HEK293T (cell line): ENCODE measurements at regions not wholly inside any gene's neighbourhood (a gene's known extent, or its start where the extent isn't known, plus 50 kb on each side); places are given as distances from the start of the nearest gene placed in this dataset.
"Not testable (repeated sequence)": the region's sequence is repeated elsewhere in the genome, so short reads cannot be mapped to it uniquely, and the experiment has no call there.

Source experiments
- BHLHE40 ChIP-seq: fragments of 450-650 bp; IDR thresholded peaks from 2 replicates; pipeline ENCODE4 v1.6.1; 2016; ENCODE audit warnings: mild to moderate bottlenecking, moderate library complexity, borderline replicate concordance
- CTBP1 ChIP-seq: fragments of 450-650 bp; IDR thresholded peaks from 2 replicates; pipeline ENCODE4 v1.6.1; 2016; ENCODE audit warnings: borderline replicate concordance
- ELF4 ChIP-seq: fragments of 450-650 bp; IDR thresholded peaks from 2 replicates; pipeline ENCODE4 v1.6.1; 2017; ENCODE audit warnings: antibody characterized with exemption
- FOXA1 ChIP-seq: fragments of 450-650 bp; IDR thresholded peaks from 2 replicates; pipeline ENCODE4 v1.6.1; 2016; ENCODE audit warnings: mild to moderate bottlenecking
- FOXK2 ChIP-seq: fragments of 450-650 bp; IDR thresholded peaks from 2 replicates; pipeline ENCODE4 v1.6.1; 2016; ENCODE audit warnings: mild to moderate bottlenecking
- LEF1 ChIP-seq: fragments of 450-650 bp; IDR thresholded peaks from 2 replicates; pipeline ENCODE4 v1.6.1; 2017; ENCODE audit warnings: mild to moderate bottlenecking, borderline replicate concordance
- SP1 ChIP-seq: fragments of 450-650 bp; IDR thresholded peaks from 2 replicates; pipeline ENCODE4 v1.6.1; 2017
- SUZ12 ChIP-seq: fragments of 450-650 bp; IDR thresholded peaks from 2 replicates; pipeline ENCODE4 v1.6.1; 2016; ENCODE audit warnings: mild to moderate bottlenecking
- TARDBP ChIP-seq: fragments of 450-650 bp; IDR thresholded peaks from 2 replicates; pipeline ENCODE4 v1.6.1; 2016
- TF ChIP-seq, protein P1 (sequence below): fragments of 450-650 bp; IDR thresholded peaks from 2 replicates; pipeline ENCODE4 v1.6.1; 2016

DNA sequence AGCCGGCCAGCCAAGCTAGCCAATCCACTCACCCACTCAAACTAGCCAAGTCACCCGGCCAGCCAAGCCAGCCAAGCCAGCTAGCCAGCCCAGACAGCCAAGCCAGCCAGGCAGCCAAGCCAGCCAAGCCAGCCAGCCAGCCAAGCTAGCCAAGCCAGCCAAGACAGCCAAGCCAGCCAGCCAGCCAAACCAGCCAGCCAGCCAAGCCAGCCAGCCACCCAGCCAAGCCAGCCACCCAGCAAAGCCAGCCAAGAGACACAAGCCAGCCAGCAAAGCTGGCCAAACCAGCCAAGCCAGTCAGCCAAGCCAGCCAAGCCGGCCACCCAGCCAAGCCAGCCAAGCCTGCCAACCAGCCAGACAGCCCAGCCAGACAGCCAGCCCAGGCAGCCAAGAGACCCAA lies 322.2 kb upstream of the PLGLB2 start:
- TF ChIP-seq CTBP1, FOXA1, SUZ12, FOXK2, SP1, TARDBP, ELF4, BHLHE40, LEF1: not testable (repeated sequence)
- TF ChIP-seq, protein P1, sequence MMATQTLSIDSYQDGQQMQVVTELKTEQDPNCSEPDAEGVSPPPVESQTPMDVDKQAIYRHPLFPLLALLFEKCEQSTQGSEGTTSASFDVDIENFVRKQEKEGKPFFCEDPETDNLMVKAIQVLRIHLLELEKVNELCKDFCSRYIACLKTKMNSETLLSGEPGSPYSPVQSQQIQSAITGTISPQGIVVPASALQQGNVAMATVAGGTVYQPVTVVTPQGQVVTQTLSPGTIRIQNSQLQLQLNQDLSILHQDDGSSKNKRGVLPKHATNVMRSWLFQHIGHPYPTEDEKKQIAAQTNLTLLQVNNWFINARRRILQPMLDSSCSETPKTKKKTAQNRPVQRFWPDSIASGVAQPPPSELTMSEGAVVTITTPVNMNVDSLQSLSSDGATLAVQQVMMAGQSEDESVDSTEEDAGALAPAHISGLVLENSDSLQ = not testable (repeated sequence)
